DOHH2 (cell line): ENCODE measurements at regions not wholly inside any gene's neighbourhood (a gene's known extent, or its start where the extent isn't known, plus 50 kb on each side); places are given as distances from the start of the nearest gene placed in this dataset.
"Not testable (repeated sequence)": the region's sequence is repeated elsewhere in the genome, so short reads cannot be mapped to it uniquely, and the experiment has no call there.

Experiments used
- H3F3A ChIP-seq: fragments of 200-600 bp; sonication (generic), shearing (Covaris generic); 2 replicates; pipeline ENCODE4 v1.6.0; 2016; ENCODE audit warnings: antibody characterized with exemption, mild to moderate bottlenecking; ENCODE audit not compliant: control insufficient read depth, insufficient read depth
- H3K27ac ChIP-seq: fragments of 200-600 bp; sonication (generic); 2 replicates; pipeline ENCODE4 v1.5.1; 2014; ENCODE audit warnings: low read depth, mild to moderate bottlenecking, low read length, moderate library complexity
- H3K27me3 ChIP-seq: fragments of 200-600 bp; sonication (generic); 2 replicates; pipeline ENCODE4 v1.6.1; 2014; ENCODE audit warnings: mild to moderate bottlenecking, low read length, mixed read lengths; ENCODE audit not compliant: control insufficient read depth
- H3K36me3 ChIP-seq: fragments of 200-600 bp; sonication (generic); 2 replicates; pipeline ENCODE4 v1.6.1; 2014; ENCODE audit warnings: mild to moderate bottlenecking, low read length, moderate library complexity, mixed read lengths; ENCODE audit not compliant: control insufficient read depth
- H3K4me1 ChIP-seq: fragments of 200-600 bp; sonication (generic); 2 replicates; pipeline ENCODE4 v1.6.1; 2014; ENCODE audit warnings: mild to moderate bottlenecking, low read length, mixed read lengths; ENCODE audit not compliant: control insufficient read depth
- H3K4me2 ChIP-seq: fragments of 200-600 bp; sonication (generic); 2 replicates; pipeline ENCODE4 v1.6.0; 2014; ENCODE audit warnings: mild to moderate bottlenecking, low read length, moderate library complexity
- H3K4me3 ChIP-seq: fragments of 200-600 bp; sonication (generic); 2 replicates; pipeline ENCODE4 v1.5.1; 2014; ENCODE audit warnings: mild to moderate bottlenecking, low read length, mixed read lengths
- H3K79me2 ChIP-seq: fragments of 200-600 bp; sonication (generic); 2 replicates; pipeline ENCODE4 v1.6.1; 2014; ENCODE audit warnings: mild to moderate bottlenecking, low read length, mixed read lengths; ENCODE audit not compliant: control insufficient read depth
- H3K9me2 ChIP-seq: fragments of 200-600 bp; sonication (generic); replicated peaks from 2 replicates; pipeline ENCODE4 v1.6.1; 2014; ENCODE audit warnings: mild to moderate bottlenecking, low read length, mixed read lengths; ENCODE audit not compliant: control insufficient read depth
- H3K9me3 ChIP-seq: fragments of 200-600 bp; sonication (generic); 2 replicates; pipeline ENCODE4 v1.6.1; 2014; ENCODE audit warnings: antibody characterized with exemption, low read length, mixed read lengths; ENCODE audit not compliant: control insufficient read depth, insufficient read depth
- H4K20me1 ChIP-seq: fragments of 200-600 bp; sonication (generic); 2 replicates; pipeline ENCODE4 v1.6.0; 2014; ENCODE audit warnings: low read depth, mild to moderate bottlenecking, antibody characterized with exemption, low read length, moderate library complexity; ENCODE audit not compliant: control insufficient read depth, insufficient read depth
- CTCF ChIP-seq: fragments of 200-600 bp; sonication (generic); IDR thresholded peaks from one replicate; pipeline ENCODE4 v1.5.1; 2014; ENCODE audit warnings: antibody characterized with exemption, mild to moderate bottlenecking, low read depth, low read length; ENCODE audit not compliant: poor library complexity, severe bottlenecking
- EZH2phosphoT487 ChIP-seq: fragments of 200-600 bp; sonication (generic); IDR thresholded peaks from 2 replicates; pipeline ENCODE4 v1.6.1; 2017; ENCODE audit warnings: borderline replicate concordance, mild to moderate bottlenecking, antibody characterized with exemption, low read length, moderate library complexity, mixed read lengths

DNA sequence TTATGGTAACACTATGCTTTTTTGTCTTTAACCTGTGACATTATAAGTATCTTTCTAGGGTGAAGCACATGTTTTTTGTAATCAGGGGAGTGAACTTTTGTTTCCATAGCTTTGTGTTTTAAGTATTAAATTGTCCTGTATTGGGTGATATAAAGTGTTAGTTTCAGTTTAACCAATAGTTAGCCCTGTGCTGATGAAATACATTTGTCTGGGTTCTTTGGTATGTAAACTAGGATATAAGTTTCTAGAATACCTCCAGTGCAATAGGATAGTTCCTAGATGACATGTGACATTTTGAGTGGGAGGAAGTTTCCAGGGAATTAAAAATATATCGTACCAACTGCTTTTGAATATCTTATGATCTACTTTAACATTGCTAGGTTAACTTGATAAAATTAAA lies 611.0 kb upstream of the MARCKS start:
- H3F3A ChIP-seq, result no peaks in the 10 kb centered on the region
- no peak overlapping the region for H3K27ac ChIP-seq
- H3K4me2 ChIP-seq, result no peak overlapping the region
- no peaks in the 10 kb centered on the region for H3K79me2 ChIP-seq
- no peaks in the 10 kb centered on the region for H3K36me3 ChIP-seq
- no peaks in the 10 kb centered on the region for H3K27me3 ChIP-seq
- H3K9me3 ChIP-seq, result no peaks in the 10 kb centered on the region
- TF ChIP-seq CTCF (no peak), EZH2phosphoT487 (no peak)
- no peaks in the 10 kb centered on the region for H3K9me2 ChIP-seq
- no peaks in the 10 kb centered on the region for H3K4me1 ChIP-seq
- H3K4me3 ChIP-seq, result no peak overlapping the region
- no peaks in the 10 kb centered on the region for H4K20me1 ChIP-seq

DNA sequence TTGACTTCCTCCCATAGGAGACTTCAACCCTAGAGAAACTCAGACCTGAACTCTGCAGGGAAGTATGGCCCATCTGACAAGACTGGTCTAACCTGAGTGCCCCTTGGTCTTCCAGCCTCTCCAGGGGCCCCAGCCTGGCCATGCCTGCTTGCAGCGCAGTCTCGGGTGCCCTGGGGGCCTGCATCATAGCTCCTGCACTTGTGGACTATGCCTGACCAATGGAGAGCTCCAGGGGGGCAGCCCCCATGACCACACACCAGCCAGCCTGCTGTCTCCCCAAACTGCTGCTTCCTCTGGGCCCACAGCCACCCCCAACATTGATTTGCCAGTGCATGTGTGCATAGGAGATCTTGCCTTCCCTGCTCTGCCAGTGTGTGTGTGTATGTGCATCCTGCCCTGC lies 608.6 kb upstream of the MARCKS start:
- H3K4me2 ChIP-seq, result no peak overlapping the region
- H3F3A ChIP-seq, result no peaks in the 10 kb centered on the region
- no peaks in the 10 kb centered on the region for H3K9me2 ChIP-seq
- H3K27ac ChIP-seq, result no peak overlapping the region
- H3K9me3 ChIP-seq, result no peaks in the 10 kb centered on the region
- no peaks in the 10 kb centered on the region for H3K79me2 ChIP-seq
- TF ChIP-seq EZH2phosphoT487 (no peak), CTCF (no peak)
- no peaks in the 10 kb centered on the region for H3K4me1 ChIP-seq
- no peaks in the 10 kb centered on the region for H3K27me3 ChIP-seq
- H4K20me1 ChIP-seq, result no peaks in the 10 kb centered on the region
- H3K4me3 ChIP-seq, result no peak overlapping the region
- no peaks in the 10 kb centered on the region for H3K36me3 ChIP-seq

GRCh38 chr6:113254194-113254593 lies 603.0 kb upstream of the MARCKS start:
- H3K9me3 ChIP-seq, H3K27me3 ChIP-seq, H3K27ac ChIP-seq, H3K36me3 ChIP-seq, H4K20me1 ChIP-seq, H3K4me3 ChIP-seq, H3K4me1 ChIP-seq, H3K9me2 ChIP-seq, H3F3A ChIP-seq, H3K79me2 ChIP-seq, H3K4me2 ChIP-seq: not testable (repeated sequence)

DNA sequence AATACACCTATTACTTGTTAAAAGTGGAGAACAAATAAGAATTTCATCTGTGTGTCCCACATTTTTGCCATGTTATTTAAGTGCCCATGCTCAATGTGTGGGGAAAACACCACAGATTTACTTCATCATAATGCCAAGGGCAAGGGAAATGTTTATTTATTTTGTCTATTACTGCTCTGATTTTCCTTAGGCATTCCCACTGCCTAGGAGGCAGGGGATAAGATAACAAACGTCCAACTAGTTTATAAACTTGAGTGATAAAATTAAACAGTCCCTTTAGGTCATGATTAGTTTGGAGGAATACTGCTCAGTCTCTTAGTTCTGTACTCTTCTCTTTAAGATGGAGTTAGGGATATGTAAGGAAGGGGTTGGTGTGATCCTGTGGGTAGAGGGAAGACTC lies 598.4 kb upstream of the MARCKS start:
- H3K36me3 ChIP-seq, result no peaks in the 10 kb centered on the region
- no peak for TF ChIP-seq EZH2phosphoT487
- no peak for TF ChIP-seq CTCF
- H3K9me2 ChIP-seq, result no peaks in the 10 kb centered on the region; the same call in 1 of the 2 replicates

More for the DNA sequence above, 598.4 kb upstream of the MARCKS start:
- Histone ChIP-seq H3K9me3 (no peaks in the 10 kb centered on the region), H3K4me2 (no peak overlapping the region), H3K4me3 (no peak overlapping the region), H4K20me1 (no peaks in the 10 kb centered on the region), H3K27ac (no peak overlapping the region), H3K27me3 (no peaks in the 10 kb centered on the region), H3F3A (no peaks in the 10 kb centered on the region), H3K79me2 (no peaks in the 10 kb centered on the region), H3K4me1 (no peaks in the 10 kb centered on the region)
